ENCODE measurements at regions not wholly inside any gene's neighbourhood (a gene's known extent, or its start where the extent isn't known, plus 50 kb on each side); places are given as distances from the start of the nearest gene placed in this dataset.
A peak's percentile ranks its signal among the peaks of the same experiment; 100 is the strongest.

DNA sequence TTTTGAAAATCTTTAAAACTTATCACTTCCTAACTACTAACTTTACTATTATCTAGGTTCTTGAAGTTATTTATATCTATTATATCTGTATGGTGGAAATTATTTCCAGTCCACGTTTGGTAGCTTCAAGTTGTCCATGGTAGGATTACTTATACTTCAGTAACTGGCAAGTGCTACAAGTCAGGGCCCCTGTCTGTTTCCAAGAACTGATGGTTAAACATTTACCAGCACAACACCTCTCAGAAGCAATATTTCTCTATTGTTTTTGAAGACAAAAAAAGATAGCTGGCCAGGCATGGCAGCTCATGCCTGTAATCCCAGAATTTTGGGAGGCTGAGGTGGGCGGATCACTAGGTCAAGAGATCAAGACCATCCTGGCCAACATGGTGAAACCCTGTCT is 240.4 kb upstream of the RHOBTB1 start:
- no peak for DNase-seq

DNA sequence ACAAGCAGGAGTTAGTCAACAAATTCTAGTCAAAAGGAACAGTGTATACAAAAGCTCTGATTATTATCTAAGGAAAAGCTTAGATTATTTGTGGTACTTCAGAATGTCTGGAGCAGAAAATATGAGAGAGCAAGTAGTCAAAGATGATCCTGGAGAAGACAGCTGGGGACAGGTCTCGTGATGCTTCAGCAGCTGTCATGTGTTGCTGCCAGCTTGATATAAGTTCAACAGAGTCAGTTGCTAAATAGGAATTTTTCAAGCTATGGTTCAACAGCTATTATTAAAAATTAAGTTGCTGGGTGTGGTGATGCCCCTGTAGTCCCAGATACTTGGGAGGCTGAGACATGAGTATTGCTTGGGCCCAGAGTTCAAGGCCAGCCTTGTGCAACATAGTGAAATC is 240.0 kb upstream of the RHOBTB1 start:
- DNase-seq: no peak

DNA sequence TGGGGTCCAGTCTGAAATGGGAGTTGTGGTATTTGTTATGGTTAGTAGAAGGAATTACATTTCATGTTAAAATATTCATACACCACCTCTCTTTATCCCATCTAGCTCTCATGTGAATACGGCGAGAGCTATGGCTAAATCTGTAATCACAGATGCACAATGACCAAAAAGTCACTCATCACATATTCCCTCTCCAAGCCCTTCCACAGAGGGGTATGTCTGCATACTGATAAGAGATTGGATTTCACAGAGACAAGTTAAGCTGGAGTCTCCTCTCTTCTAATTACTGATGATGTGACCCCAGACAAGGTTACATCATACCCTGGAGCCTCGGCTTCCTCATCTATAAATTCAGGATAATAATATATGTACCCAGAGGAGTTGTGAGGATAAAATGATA is 237.8 kb upstream of the RHOBTB1 start:
- DNase-seq: no peak

DNA sequence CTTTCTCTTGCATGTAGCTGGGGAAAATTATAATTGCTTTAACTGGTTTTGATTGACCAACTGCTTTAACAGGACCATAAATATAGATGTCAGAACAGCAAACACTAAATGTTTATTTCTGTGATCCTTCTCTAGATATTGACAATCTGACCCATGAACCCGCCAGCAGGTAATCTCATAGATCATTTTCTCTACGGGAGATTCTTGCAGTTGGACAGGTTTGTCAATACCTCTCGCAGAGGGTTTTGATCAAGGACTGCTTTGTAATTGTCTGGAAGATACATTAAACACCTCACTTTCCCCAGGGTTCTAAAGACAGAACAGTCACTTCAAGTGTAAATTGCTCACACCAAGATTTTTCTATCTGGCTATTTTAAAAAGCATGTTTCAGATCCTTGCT is 235.8 kb upstream of the RHOBTB1 start:
- peak; percentile 44 for DNase-seq

DNA sequence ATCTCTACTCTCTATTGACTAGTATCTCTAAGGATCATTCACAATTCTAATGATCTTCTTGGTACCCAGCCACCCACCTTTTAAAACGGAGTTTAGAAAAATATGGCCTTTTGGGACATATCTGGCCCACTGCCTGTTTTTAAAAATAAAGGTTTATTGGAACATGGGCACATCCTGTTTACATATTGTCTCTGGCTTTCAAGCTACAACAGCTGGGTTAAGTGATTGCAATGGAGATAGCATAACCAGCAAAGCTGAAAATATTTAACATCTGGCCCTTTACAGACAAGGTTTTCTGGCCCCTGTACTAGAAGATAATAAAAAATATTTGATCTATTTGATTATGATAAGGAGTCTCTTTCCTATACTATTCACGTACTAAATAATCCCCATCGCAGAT is 232.4 kb upstream of the RHOBTB1 start:
- no peak for DNase-seq

DNA sequence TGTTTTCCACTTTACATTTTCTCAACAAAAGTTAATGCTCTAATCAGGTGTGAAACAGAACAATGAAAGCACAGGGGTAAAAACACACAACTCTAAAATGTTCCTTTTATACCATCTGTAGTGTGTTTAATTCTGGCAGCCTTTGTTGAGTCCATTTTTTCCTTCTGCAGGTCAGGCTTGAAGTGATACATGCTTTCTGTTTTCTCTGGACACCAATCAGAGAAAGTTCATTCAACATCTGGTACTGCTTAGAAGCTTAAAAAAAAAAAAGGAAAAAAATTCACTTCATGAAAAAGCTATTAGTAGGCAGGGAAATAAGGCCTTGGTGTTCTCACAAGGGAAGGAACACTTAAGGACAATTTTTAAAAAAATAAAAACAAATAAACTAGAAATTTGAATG is 231.3 kb upstream of the RHOBTB1 start:
- no peak for DNase-seq

DNA sequence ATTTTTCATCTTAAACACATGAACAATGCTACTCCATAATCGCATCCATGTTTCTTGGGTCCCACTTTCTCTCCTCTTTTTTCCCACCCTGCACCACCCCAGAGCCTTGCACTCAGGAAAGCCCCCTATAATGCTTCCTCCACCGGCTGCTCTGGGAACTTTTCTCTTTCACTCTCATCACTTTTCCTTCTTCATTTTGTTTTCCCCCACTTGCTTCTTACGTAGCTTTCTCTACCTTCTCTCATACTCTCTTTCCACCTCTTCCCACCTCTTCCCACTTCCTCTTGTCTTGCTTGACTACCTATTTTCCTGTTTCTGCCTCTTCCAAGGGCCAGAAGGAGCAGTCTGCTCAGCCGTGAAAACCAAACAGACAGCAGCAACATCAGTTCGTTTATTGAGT is 229.5 kb upstream of the RHOBTB1 start:
- no peak for DNase-seq

DNA sequence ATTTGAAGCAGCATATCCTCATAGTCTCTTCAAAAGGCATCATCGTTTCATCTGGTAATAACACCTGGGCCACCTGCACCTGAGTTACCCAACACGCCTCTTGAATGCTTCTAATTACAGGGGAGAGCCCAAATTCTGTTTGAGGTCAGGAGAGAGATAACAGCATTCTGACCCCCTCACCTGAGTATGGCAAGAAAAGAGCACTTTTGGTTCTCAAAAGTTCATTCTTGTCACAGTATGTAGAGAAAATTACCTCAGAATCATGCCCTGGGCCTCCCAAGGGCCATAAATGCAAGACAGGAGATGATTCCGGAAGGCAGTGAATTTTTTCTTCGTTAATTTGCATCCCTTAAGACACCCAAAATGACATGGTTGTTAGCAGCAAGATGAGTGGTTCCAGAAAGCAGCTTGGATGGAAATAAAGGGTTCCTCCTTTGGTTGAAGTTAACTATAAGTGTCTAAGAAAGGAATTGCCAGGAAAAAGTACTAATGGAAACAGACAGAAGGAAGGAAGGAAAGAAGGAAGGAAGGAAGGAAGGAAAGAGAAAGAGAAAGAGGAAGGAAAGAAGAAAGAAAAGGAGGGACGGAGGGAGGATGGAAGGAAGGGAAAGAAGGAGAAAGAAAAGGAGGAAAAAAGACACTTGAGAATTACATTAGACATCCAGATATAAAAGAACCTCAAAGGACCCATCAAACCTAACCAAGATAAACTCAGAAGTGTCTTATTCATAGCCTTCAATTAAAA is 228.4 kb upstream of the RHOBTB1 start:
- no peak for DNase-seq

DNA sequence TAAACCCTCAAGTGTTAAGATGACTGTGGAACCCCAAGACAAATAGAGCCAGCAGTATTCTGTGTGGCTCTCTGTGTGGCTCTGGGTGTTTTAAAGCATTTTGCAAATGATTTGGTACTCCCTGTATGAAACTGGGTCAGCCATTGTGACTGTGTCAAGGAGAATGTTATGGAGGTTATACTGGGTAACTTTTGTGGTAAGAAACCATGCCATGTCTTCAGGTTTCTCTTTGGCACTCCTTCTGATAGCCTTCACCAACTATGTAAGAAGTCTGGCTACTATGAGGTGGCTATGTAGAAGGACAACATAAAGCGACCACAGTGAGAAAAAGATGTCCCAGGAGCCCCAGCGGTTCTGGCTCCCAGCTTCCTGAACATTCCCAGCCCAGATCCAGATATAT is 226.6 kb upstream of the RHOBTB1 start:
- DNase-seq: no peak

DNA sequence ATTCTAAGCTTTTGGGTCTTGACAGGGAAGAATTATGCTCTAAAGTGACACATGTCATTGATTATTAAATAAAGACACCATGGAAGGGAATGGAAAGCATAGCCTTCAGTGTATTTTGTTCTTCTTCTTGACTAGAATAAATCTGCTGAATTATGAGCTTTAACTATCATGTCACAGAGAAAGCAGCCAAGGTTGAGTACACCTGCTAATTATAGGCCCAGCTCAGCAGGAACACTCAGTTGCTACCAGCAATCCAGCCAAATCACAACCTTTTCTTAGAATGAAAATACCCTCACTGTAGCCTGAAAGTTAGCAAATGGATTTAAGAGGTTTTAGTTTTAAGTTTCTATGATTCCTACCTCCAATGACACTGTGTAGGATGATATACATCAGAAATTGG is 225.3 kb upstream of the RHOBTB1 start:
- peak; percentile 65 for DNase-seq

DNA sequence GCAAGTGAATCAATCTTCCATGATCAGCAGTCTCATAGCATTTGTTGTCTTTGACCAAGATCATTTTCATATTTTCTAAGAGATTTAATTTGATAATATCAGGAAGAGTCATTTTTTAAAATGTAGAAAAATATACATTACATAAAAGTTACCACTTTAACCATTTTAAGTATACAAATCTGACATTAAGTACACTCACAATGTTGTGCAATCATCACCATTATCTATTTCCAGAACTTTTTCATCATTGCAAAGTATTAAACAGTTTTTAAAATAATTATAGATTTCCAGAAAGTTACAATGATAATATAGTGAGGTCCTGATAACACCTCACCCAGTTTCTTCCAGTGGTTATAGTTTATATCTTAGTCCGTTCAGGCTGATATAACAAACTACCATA is 222.5 kb upstream of the RHOBTB1 start:
- no peak for DNase-seq

DNA sequence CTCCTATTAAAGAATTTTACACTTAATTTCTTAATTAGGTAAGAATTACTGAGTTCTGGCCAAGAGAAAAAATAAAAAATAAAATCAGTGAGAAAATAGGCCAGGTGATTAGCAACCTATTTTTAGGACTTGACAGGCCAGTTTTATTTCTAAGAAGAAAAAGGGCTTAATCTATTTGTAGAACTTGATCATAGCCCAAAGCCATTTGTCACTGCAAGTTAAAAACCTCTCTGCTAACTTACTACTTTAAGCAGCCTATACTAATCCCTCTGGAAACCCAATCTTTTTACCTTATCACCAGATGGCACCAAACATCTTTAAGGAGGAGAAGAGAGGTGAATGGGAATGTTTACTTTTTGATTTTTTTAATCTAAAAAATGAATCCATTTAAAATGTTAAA is 222.1 kb upstream of the RHOBTB1 start:
- DNase-seq: no peak

DNA sequence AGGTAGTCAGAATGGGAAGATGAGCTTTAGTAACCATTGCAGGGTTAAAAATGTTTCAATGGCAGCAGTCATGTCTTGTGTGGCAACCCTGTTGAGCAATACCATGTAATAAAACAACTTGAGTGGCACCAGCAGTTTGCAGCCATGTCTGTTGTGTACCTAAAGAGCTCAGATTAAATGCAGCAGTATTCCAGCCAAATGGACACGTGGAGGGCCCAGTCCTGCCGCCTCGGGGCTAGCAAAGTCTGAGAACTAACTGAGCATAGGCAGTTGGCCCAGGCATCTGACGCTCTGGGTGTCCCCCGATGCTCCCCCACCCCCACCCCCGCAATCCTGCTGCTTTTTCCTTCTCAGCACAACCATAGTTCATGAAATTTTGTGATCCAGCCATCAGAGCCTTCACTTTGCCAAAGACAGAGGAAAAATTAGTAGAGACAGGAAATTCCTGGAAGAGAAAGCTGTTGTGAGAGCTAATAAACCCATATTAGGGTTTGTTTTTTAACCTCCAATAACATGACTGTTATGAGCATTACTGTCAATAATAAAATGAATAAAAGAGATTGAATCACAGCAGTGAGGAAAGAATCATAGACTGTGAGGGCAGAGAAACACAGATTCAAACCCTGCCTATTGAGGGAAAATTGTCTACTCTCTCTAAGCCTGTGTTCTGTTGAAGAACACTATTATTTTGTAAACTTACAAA is 220.6 kb upstream of the RHOBTB1 start:
- DNase-seq: no peak

DNA sequence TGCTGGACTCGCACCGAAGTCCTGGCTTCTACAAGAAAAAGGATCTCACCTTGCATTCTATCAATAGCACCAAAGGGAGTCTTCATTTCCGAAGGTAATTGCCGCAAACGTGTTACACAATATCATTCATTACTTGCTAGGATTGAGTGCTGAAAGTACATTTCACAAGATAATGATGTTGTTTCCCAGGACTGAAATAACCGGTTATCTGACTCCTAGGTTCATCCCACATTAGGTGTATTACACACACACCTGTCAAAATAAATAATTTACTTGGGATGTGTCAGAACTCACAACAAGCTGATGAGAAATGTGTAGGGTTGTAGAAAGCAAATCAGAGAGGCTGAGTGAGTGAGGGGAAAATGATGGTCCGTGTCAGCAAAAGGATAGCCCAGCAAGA is 219.4 kb upstream of the RHOBTB1 start:
- no peak for DNase-seq

DNA sequence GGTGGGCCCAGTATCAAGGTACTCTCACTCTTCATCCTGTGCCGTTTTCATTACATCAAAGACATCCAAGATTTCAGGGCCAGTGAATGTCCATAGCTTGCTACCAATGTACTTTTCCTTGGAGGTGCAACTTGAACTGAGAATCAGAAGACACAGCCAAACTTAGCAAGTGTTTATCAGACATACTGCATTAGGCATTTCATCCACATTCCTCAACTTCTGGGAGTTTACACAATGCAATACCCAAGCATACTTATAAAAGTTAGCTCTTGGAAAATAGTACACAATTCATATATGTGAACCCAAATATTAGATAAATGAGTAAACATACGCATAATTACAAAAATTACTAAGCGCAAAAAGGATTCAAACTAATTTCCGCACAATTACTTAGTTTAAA is 216.3 kb upstream of the RHOBTB1 start:
- no peak for DNase-seq

DNA sequence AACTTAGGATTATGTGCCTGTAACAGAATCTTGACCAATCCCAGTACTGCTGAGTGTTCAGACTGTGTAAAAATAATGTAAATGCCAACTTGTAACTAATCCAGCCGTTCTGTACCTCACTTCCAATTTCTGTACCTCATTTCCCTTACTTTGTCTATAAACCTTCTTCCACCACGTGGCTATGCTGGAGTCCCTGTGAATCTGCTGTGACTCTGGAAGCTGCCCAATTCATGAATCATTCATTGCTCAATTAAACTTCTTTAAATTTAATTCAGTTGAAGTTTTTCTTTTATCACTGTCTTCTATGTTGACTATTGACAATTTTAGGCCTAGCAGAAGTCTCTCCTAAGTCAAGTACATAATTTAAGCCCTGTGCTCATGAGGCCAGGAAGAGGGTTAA is 215.3 kb upstream of the RHOBTB1 start:
- no peak for DNase-seq

DNA sequence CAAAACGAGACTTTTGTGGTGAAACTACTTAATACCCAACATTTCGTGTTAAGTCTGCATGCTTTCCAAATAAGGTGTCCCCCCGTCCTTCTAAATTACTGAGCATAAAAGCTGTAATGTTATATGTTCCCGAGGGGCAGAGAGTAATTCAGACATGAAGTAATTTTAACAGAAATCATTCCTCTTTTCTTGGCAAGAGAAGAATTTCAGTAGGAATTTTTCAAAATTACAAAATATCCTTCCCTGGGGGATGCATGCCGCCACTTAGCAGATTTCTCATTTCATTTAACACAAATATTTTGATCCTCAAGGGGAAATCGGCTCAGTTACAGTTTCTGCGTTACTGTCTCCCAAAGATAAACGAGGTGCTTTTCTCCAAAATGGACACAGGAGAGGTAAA is 213.2 kb upstream of the RHOBTB1 start:
- DNase-seq: no peak

DNA sequence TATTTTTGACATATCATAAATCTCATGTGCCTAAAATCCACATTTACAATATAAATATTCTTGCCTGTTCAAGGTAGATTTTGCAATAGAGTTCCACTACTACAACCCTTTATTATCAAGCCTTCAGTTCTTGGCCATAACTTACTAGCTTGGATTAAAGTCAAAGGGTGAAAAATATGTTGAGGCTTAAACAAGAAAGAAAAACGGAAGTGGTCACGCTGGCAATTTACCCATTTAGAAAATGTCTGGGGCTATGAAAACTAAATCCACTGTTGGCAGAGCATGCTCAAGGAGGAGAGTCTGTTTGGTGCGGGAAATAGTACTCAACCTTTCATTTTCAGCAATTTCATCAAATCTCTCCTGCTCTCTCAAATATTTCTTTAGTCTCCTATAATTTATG is 209.8 kb upstream of the RHOBTB1 start:
- no peak for DNase-seq

DNA sequence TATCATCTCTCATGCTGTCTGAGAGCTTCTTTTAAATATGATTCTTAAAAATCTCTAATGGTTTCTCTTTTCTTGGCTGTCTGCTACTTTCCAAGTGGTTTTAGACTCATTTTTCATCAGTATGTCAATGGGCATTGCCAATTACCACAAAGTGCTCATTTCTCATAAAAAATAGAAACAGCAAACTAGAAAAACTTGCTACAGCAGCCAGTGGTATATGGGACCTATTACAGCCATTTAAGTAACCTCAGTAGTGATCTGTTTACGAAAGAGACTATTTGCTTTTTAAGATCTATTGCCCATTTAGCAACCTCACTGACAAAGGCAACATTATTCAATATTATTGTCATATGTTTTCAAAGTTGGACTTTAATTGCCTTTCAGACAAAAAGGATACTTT is 207.1 kb upstream of the RHOBTB1 start:
- DNase-seq: no peak

DNA sequence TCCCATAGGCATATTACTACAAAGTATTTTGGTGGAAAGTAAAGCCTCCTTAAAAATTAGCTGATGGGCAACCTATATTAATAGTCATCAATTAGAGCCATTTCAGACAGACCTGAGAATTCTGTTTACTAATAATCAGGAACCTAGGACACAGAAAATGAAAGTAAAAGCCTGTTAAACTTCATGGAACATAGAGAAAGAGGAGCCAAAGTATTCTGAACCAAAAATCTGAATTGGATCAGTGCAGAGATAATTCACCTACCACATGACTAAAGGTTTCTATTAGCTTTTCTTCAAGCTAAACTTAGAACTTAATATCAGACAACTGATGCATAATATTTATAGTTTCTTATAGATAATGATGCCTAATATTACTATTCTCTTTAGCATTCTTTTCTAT is 204.5 kb upstream of the RHOBTB1 start:
- DNase-seq: no peak

DNA sequence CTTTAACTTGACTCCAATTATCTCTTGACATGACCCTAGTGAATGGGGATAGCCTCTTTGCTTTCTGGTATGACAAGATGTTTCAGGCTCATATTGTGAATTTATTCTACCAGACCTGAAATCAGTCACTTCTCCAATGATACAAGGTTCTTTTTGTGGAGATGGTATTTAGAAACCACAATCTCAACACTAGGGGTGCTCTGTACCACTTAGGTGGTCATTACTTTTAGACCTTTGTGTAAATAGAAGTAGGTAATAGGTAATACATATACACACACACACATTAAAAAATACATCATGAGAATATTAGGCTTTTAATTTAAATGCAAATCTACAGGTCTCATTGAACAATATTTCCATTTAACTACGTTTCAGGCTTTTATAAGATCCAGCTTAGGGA is 199.0 kb upstream of the RHOBTB1 start:
- no peak for DNase-seq

DNA sequence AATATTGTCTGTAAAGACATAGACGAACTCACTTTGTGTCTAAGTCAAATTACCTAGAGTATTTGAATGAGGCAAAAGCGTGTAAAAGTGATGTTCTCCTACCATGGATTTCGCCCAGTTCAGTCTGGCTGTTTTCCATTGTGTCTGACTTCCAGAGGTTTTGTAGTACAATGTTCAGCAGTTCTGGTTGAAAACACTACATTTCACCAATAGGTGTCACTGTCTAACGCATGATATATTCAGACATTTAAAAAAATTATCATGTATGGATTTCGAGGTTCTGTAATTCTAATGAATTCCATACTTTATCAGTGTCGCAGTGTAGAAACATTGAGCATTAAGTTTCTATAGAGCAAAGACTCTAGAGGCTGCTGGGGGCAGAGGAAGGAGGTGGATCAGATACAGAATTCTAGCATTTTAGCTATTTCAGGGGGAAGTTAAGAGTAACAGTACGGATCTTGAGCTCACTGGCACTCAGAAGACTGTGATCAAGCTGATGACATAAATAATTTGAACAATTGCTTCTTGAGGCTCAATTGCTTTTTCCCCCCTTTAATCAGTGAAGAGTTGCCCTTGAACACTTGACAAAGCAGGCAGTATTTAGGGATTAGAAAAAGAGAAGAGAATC is 196.9 kb upstream of the RHOBTB1 start:
- DNase-seq: peak; percentile 62

DNA sequence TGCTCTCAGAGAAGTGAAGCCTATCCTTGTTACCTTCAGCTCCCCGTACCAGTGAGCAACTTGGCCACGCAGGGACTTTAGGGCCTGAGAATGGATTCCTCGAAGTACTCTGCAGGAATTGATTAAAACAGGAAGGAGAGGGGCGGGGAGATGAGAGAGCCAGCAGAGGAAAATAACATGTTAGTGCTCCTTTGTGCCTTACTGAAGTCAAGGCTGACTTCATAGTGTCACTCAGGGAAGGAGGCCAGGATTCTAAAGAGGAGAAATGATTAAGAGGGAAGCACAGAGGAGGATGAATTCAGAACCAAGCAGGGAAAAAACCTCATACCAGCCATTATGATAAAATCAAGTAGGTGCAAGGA is 195.6 kb upstream of the RHOBTB1 start:
- no peak for DNase-seq
